GM12865 (cell line): ENCODE measurements at regions not wholly inside any gene's neighbourhood (a gene's known extent, or its start where the extent isn't known, plus 50 kb on each side); places are given as distances from the start of the nearest gene placed in this dataset.
"Not testable (repeated sequence)": the region's sequence is repeated elsewhere in the genome, so short reads cannot be mapped to it uniquely, and the experiment has no call there.

Experiments used
- DNase-seq: peaks from one replicate; pipeline ENCODE4 v3.0.0; 2010; ENCODE audit warnings: low read depth
- H3K4me3 ChIP-seq: 2 replicates; pipeline ENCODE4 v1.5.1; 2011; ENCODE audit warnings: mild to moderate bottlenecking, low read depth, low read length, control low read depth
- CTCF ChIP-seq: IDR thresholded peaks from 2 replicates; pipeline ENCODE4 v1.5.1; 2011; ENCODE audit warnings: low read length, control low read depth, low read depth, inconsistent platforms; ENCODE audit not compliant: insufficient read depth; ENCODE audit errors: missing control alignments

- not testable (repeated sequence) for DNase-seq, H3K4me3 ChIP-seq
These were observed 270.4 kb upstream of the PLCXD1 start for GRCh38 chrX:10469-11458.

GRCh38 chrX:13821-14443, 267.2 kb upstream of the PLCXD1 start:
- DNase-seq, H3K4me3 ChIP-seq: not testable (repeated sequence)

- H3K4me3 ChIP-seq, DNase-seq: not testable (repeated sequence)
These were observed 266.7 kb upstream of the PLCXD1 start for GRCh38 chrX:14452-14851.

- H3K4me3 ChIP-seq = not testable (repeated sequence)
These were observed 262.3 kb upstream of the PLCXD1 start for GRCh38 chrX:18768-19454.

GRCh38 chrX:19455-19827, 261.7 kb upstream of the PLCXD1 start:
- DNase-seq, H3K4me3 ChIP-seq: not testable (repeated sequence)

More at GRCh38 chrX:18768-19454, 262.3 kb upstream of the PLCXD1 start:
- DNase-seq = not testable (repeated sequence)

- peak; percentile 1 for DNase-seq
- no peak overlapping the region for H3K4me3 ChIP-seq
- no peak for TF ChIP-seq CTCF
These were observed 261.1 kb upstream of the PLCXD1 start for GRCh38 chrX:19912-20571.

GRCh38 chrX:24139-24538, 257.0 kb upstream of the PLCXD1 start:
- not testable (repeated sequence) for DNase-seq, H3K4me3 ChIP-seq
